ENCODE measurements at regions not wholly inside any gene's neighbourhood (a gene's known extent, or its start where the extent isn't known, plus 50 kb on each side); places are given as distances from the start of the nearest gene placed in this dataset.
A peak's percentile ranks its signal among the peaks of the same experiment; 100 is the strongest.

DNA sequence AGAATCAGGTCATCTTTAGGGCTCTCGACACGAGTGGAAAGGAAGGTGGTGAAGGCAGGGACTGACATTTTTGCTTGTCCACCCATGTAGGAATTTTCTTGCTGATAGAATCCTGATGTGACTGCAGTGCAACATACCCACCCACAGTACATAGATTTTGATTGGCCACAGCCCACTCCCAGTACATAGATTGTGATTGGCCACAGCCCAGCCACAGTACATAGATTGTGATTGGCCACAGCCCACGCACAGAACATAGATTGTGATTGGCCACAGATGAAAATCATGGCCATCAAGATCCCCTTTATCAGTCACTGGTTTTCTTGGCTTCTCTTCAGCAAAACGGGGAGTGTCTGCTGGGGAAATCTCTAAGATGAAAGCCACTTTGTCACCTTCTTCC is 1041.5 kb downstream of the AACS start:
- CTCF ChIA-PET (ENCODE audit: partially characterized antibody), result no interaction called here
- POLR2A ChIA-PET (ENCODE audit: partially characterized antibody), result no interaction called here
- no peak overlapping the region for H3K4me3 ChIP-seq (ENCODE audit: extremely low read depth in 1 of 4, insufficient read depth in 2 of 4, low read depth in 3 of 4, low read length in 4 of 4)
- no peak overlapping the region for H2BK12ac ChIP-seq (ENCODE audit: low read depth, low read length)
- no peak for TF ChIP-seq POU5F1 (IDR thresholded peaks at IDR 0.05; ENCODE audit: low read depth, low read length)
- TF ChIP-seq SP2 (IDR thresholded peaks at IDR 0.05; ENCODE audit: low read length), result no peak
- H3K36me3 ChIP-seq (ENCODE audit: control insufficient read depth in 2 of 4, insufficient read depth in 4 of 4, low read length in 3 of 4), result no peaks in the 10 kb centered on the region; a peak in 1 of 8 replicates
- no peak overlapping the region for H2BK15ac ChIP-seq (ENCODE audit: low read length)
- no peak overlapping the region for H4K91ac ChIP-seq (replicated peaks; ENCODE audit: insufficient read length, low read length)
- H2BK20ac ChIP-seq (ENCODE audit: low read length), result no peak overlapping the region
- no peak overlapping the region for H4K8ac ChIP-seq (ENCODE audit: extremely low read depth, insufficient read depth, low read length)
- no peaks in the 10 kb centered on the region for H3K79me1 ChIP-seq (ENCODE audit: low read depth, low read length)
- peaks cover 0 to 4% (median 0%) of the 10 kb centered on the region in 4 experiments; a peak in 1 of 7 replicates for H3K27me3 ChIP-seq (replicated peaks in 1 of 4; ENCODE audit: control insufficient read depth in 3 of 4, extremely low read depth in 1 of 4, insufficient read depth in 3 of 4, low read length in 3 of 4)
- no peak overlapping the region for H2BK5ac ChIP-seq (ENCODE audit: low read depth, low read length)
- H3K23ac ChIP-seq (ENCODE audit: insufficient read length), result peak overlapping the region; percentile 1
- no peaks in the 10 kb centered on the region for H4K20me1 ChIP-seq (replicated peaks in 1 of 2; ENCODE audit: control insufficient read depth in 1 of 2, insufficient read depth in 2 of 2, low read length in 2 of 2)
- H3K23me2 ChIP-seq (ENCODE audit: low read depth, low read length), result no peaks in the 10 kb centered on the region
- no peak overlapping the region for H3K9ac ChIP-seq (replicated peaks in 1 of 4; ENCODE audit: extremely low read depth in 1 of 4, low read depth in 3 of 4, low read length in 3 of 4)
- H3K4me2 ChIP-seq (ENCODE audit: insufficient read depth in 1 of 2, low read depth in 2 of 2, low read length in 2 of 2), result no peak overlapping the region
- DNase-seq (ENCODE audit: low read depth in 1 of 2, low spot score in 2 of 2) (no peak), FAIRE-seq (no peak)
- no peak overlapping the region for H3K56ac ChIP-seq (replicated peaks; ENCODE audit: insufficient read length, low read depth, low read length)
- WGBS, 2 experiments (ENCODE audit: extremely low coverage in 1 of 2, insufficient coverage in 1 of 2, insufficient read length in 1 of 2, insufficient replicate concordance in 2 of 2, low coverage in 1 of 2, low lambda C conversion rate in 2 of 2, missing lambda C conversion rate in 1 of 2), result 94% methylated on average over 4 of the region's 4 CpGs; no CpG with 5 or more reads in 1 of the 2 experiments
- H3K4me1 ChIP-seq (replicated peaks in 1 of 4; ENCODE audit: control insufficient read depth in 3 of 4, insufficient read depth in 4 of 4, low read length in 3 of 4), result peaks cover 0 to 5% (median 1%) of the 10 kb centered on the region in 4 experiments; a peak in 2 of 7 replicates
- peaks cover 3 to 7% of the 10 kb centered on the region in 2 experiments; a peak in 3 of 4 replicates for H3K9me3 ChIP-seq (ENCODE audit: insufficient read depth in 2 of 2, low read depth in 1 of 2, low read length in 1 of 2)
- H3K27ac ChIP-seq (ENCODE audit: low read depth, low read length), result no peak overlapping the region
- H2BK120ac ChIP-seq (replicated peaks; ENCODE audit: low read depth, low read length), result no peak overlapping the region
- no peak overlapping the region for H2AK5ac ChIP-seq (ENCODE audit: low read depth, low read length)
- no peak overlapping the region for H3K14ac ChIP-seq (ENCODE audit: insufficient read length)
- no peaks in the 10 kb centered on the region for H3K79me2 ChIP-seq (ENCODE audit: control insufficient read depth in 1 of 2, insufficient read depth in 2 of 2, low read length in 2 of 2)
- no peak overlapping the region for H2AFZ ChIP-seq (ENCODE audit: low read length)
- no peak overlapping the region for H4K5ac ChIP-seq (ENCODE audit: insufficient read length, low read depth, low read length)
- H3K4ac ChIP-seq (replicated peaks; ENCODE audit: insufficient read length, low read depth, low read length), result no peak overlapping the region
- H3K18ac ChIP-seq (ENCODE audit: extremely low read depth, low read length), result no peak overlapping the region
